ENCODE measurements at regions not wholly inside any gene's neighbourhood (a gene's known extent, or its start where the extent isn't known, plus 50 kb on each side); places are given as distances from the start of the nearest gene placed in this dataset.

- H3K9me3 Mint-ChIP-seq (ENCODE audit: unreplicated experiment) = no peaks in the 10 kb centered on the region
- peaks cover 4% of the 10 kb centered on the region for H3K27me3 Mint-ChIP-seq (ENCODE audit: unreplicated experiment)
- no peak for TF ChIP-seq CTCF (IDR thresholded peaks at IDR 0.05; ENCODE audit: unreplicated experiment)
- H3K36me3 Mint-ChIP-seq (ENCODE audit: low read depth, unreplicated experiment) = no peaks in the 10 kb centered on the region
- no peak for DNase-seq (ENCODE audit: low spot score)
- no peak overlapping the region for H3K4me3 Mint-ChIP-seq (ENCODE audit: unreplicated experiment)
- peaks cover 7% of the 10 kb centered on the region for H3K4me1 Mint-ChIP-seq (ENCODE audit: unreplicated experiment)
- H3K27ac Mint-ChIP-seq (ENCODE audit: unreplicated experiment) = no peak overlapping the region
Observed at GRCh38 chr10:78410046-78410965, 376.6 kb downstream of the RPS24 start.

- H3K4me1 Mint-ChIP-seq (ENCODE audit: unreplicated experiment) = peaks cover 7% of the 10 kb centered on the region
- no peak for TF ChIP-seq CTCF (IDR thresholded peaks at IDR 0.05; ENCODE audit: unreplicated experiment)
- no peak for DNase-seq (ENCODE audit: low spot score)
- no peaks in the 10 kb centered on the region for H3K9me3 Mint-ChIP-seq (ENCODE audit: unreplicated experiment)
- no peak overlapping the region for H3K27ac Mint-ChIP-seq (ENCODE audit: unreplicated experiment)
- no peaks in the 10 kb centered on the region for H3K36me3 Mint-ChIP-seq (ENCODE audit: low read depth, unreplicated experiment)
- H3K27me3 Mint-ChIP-seq (ENCODE audit: unreplicated experiment) = peaks cover 4% of the 10 kb centered on the region
- no peak overlapping the region for H3K4me3 Mint-ChIP-seq (ENCODE audit: unreplicated experiment)
Observed at GRCh38 chr10:78411716-78412115, 378.1 kb downstream of the RPS24 start.

GRCh38 chr10:78412605-78413004 is 378.9 kb downstream of the RPS24 start:
- H3K27me3 Mint-ChIP-seq (ENCODE audit: unreplicated experiment) = peaks cover 4% of the 10 kb centered on the region
- no peaks in the 10 kb centered on the region for H3K36me3 Mint-ChIP-seq (ENCODE audit: low read depth, unreplicated experiment)
- H3K4me3 Mint-ChIP-seq (ENCODE audit: unreplicated experiment) = no peak overlapping the region
- no peaks in the 10 kb centered on the region for H3K9me3 Mint-ChIP-seq (ENCODE audit: unreplicated experiment)
- H3K4me1 Mint-ChIP-seq (ENCODE audit: unreplicated experiment) = peaks cover 7% of the 10 kb centered on the region
- no peak overlapping the region for H3K27ac Mint-ChIP-seq (ENCODE audit: unreplicated experiment)
- no peak for TF ChIP-seq CTCF (IDR thresholded peaks at IDR 0.05; ENCODE audit: unreplicated experiment)
- no peak for DNase-seq (ENCODE audit: low spot score)

GRCh38 chr10:78413076-78414055 is 379.7 kb downstream of the RPS24 start:
- TF ChIP-seq CTCF (IDR thresholded peaks at IDR 0.05; ENCODE audit: unreplicated experiment) = no peak
- Mint-ChIP-seq H3K9me3 (ENCODE audit: unreplicated experiment) (no peaks in the 10 kb centered on the region), H3K27me3 (ENCODE audit: unreplicated experiment) (peaks cover 4% of the 10 kb centered on the region), H3K4me1 (ENCODE audit: unreplicated experiment) (peaks cover 7% of the 10 kb centered on the region), H3K36me3 (ENCODE audit: low read depth, unreplicated experiment) (no peaks in the 10 kb centered on the region), H3K27ac (ENCODE audit: unreplicated experiment) (no peak overlapping the region), H3K4me3 (ENCODE audit: unreplicated experiment) (no peak overlapping the region)
- no peak for DNase-seq (ENCODE audit: low spot score)
